GM23338 (cell line): ENCODE measurements at regions not wholly inside any gene's neighbourhood (a gene's known extent, or its start where the extent isn't known, plus 50 kb on each side); places are given as distances from the start of the nearest gene placed in this dataset.

Experiments used
- ATAC-seq: fragments of 200-7000 bp; cut with Tn5 transposase; 3 replicates; pipeline ENCODE4 v1.9.1; 2020
- DNase-seq: peaks from one replicate; pipeline ENCODE4 v3.0.0-alpha.2; 2015; ENCODE audit warnings: low spot score
- H2AFZ ChIP-seq: fragments of 200-600 bp; sonication (generic); 2 replicates; pipeline ENCODE4 v1.8.0; 2016; ENCODE audit warnings: antibody characterized with exemption, mild to moderate bottlenecking, moderate library complexity
- H3F3A ChIP-seq: fragments of 200-600 bp; sonication (generic); replicated peaks from 2 replicates; pipeline ENCODE4 v1.8.0; 2017; ENCODE audit warnings: antibody characterized with exemption, mixed run types, low read depth
- H3K27ac ChIP-seq: fragments of 200-600 bp; sonication (generic); 2 replicates; pipeline ENCODE4 v1.6.1; 2016; ENCODE audit warnings: low read depth
- H3K27me3 ChIP-seq: fragments of 200-600 bp; sonication (generic); 2 replicates; pipeline ENCODE4 v1.8.0; 2016; ENCODE audit warnings: mild to moderate bottlenecking, mixed run types, moderate library complexity; ENCODE audit not compliant: insufficient read depth
- H3K36me3 ChIP-seq: fragments of 200-600 bp; sonication (generic); 2 replicates; pipeline ENCODE4 v1.8.0; 2016; ENCODE audit warnings: mild to moderate bottlenecking; ENCODE audit not compliant: insufficient read depth
- H3K4me1 ChIP-seq: fragments of 200-600 bp; sonication (generic); 2 replicates; pipeline ENCODE4 v1.8.0; 2016; ENCODE audit warnings: mild to moderate bottlenecking, moderate library complexity; ENCODE audit not compliant: insufficient read depth
- H3K4me2 ChIP-seq: fragments of 200-600 bp; sonication (generic); 2 replicates; pipeline ENCODE4 v1.7.1; 2017; ENCODE audit warnings: mixed run types
- H3K4me3 ChIP-seq: fragments of 200-600 bp; sonication (generic); 2 replicates; pipeline ENCODE4 v1.6.1; 2016; ENCODE audit warnings: mixed run types
- H3K79me2 ChIP-seq: fragments of 200-600 bp; sonication (generic); replicated peaks from 2 replicates; pipeline ENCODE4 v1.8.0; 2017; ENCODE audit warnings: mild to moderate bottlenecking; ENCODE audit not compliant: insufficient read depth
- H3K9me2 ChIP-seq: fragments of 200-600 bp; sonication (generic); 2 replicates; pipeline ENCODE4 v1.8.0; 2017; ENCODE audit not compliant: insufficient read depth
- H4K20me1 ChIP-seq: fragments of 200-600 bp; sonication (generic); replicated peaks from 2 replicates; pipeline ENCODE4 v1.8.0; 2017; ENCODE audit warnings: mild to moderate bottlenecking; ENCODE audit not compliant: insufficient read depth
- H3K27ac Mint-ChIP-seq: 2 replicates; pipeline ENCODE4 v1.8.0; 2020; ENCODE audit warnings: inconsistent platforms, mild to moderate bottlenecking, moderate library complexity, mixed read lengths
- H3K27me3 Mint-ChIP-seq: 3 replicates; pipeline ENCODE4 v1.8.0; 2022; ENCODE audit warnings: low read depth, mild to moderate bottlenecking, moderate library complexity, mixed read lengths, inconsistent platforms; ENCODE audit not compliant: insufficient read depth, poor library complexity
- H3K36me3 Mint-ChIP-seq: 3 replicates; pipeline ENCODE4 v1.8.0; 2021; ENCODE audit warnings: low read depth, mild to moderate bottlenecking, inconsistent platforms, moderate library complexity, mixed read lengths
- H3K4me1 Mint-ChIP-seq: 3 replicates; pipeline ENCODE4 v1.8.0; 2020; ENCODE audit warnings: mild to moderate bottlenecking, inconsistent platforms, mixed read lengths
- H3K4me3 Mint-ChIP-seq: 3 replicates; pipeline ENCODE4 v1.8.0; 2021; ENCODE audit warnings: moderate library complexity, mild to moderate bottlenecking, inconsistent platforms, mixed read lengths
- H3K9me3 Mint-ChIP-seq: 3 replicates; pipeline ENCODE4 v1.8.0; 2020; ENCODE audit warnings: moderate library complexity, mild to moderate bottlenecking, inconsistent platforms, mixed read lengths
- CREB1 ChIP-seq: fragments of 250-450 bp; sonication (Bioruptor Pico); IDR thresholded peaks from 2 replicates; pipeline ENCODE4 v1.5.0; 2020; ENCODE audit warnings: low read depth, mild to moderate bottlenecking, moderate library complexity
- CTCF ChIP-seq, 2 experiments: fragments of 200-600 bp in 1 of 2; sonication (generic) in 1 of 2; conservative IDR thresholded peaks; 2 replicates each; pipeline versions ENCODE4 v1.5.1 to v1.6.1; 2016 to 2017; ENCODE audit warnings: antibody characterized with exemption in 2 of 2, low read depth in 2 of 2, mild to moderate bottlenecking in 2 of 2, moderate library complexity in 1 of 2
- ETS1 ChIP-seq: IDR thresholded peaks from 2 replicates; pipeline ENCODE4 v1.6.1; 2016; ENCODE audit warnings: antibody characterized with exemption
- EZH2 ChIP-seq: fragments of 200-600 bp; sonication (generic); IDR thresholded peaks from one replicate; pipeline ENCODE4 v1.8.0; 2017; ENCODE audit warnings: antibody characterized with exemption, mild to moderate bottlenecking, low read depth; ENCODE audit not compliant: unreplicated experiment
- EZH2phosphoT487 ChIP-seq: fragments of 200-600 bp; sonication (generic); IDR thresholded peaks from one replicate; pipeline ENCODE4 v1.8.1; 2018; ENCODE audit warnings: antibody characterized with exemption; ENCODE audit not compliant: unreplicated experiment
- JUNB ChIP-seq: IDR thresholded peaks from one replicate; pipeline ENCODE4 v1.6.1; 2016; ENCODE audit warnings: antibody characterized with exemption; ENCODE audit not compliant: unreplicated experiment
- NANOG ChIP-seq: IDR thresholded peaks from 2 replicates; pipeline ENCODE4 v1.6.1; 2016; ENCODE audit warnings: antibody characterized with exemption, borderline replicate concordance
- POLR2AphosphoS5 ChIP-seq: IDR thresholded peaks from 2 replicates; pipeline ENCODE4 v1.6.1; 2016; ENCODE audit warnings: antibody characterized with exemption, low read depth
- STAT1 ChIP-seq: IDR thresholded peaks from one replicate; pipeline ENCODE4 v1.6.1; 2016; ENCODE audit warnings: antibody characterized with exemption; ENCODE audit not compliant: unreplicated experiment
- ZNF114 ChIP-seq: fragments of 250-450 bp; sonication (Bioruptor Pico); IDR thresholded peaks from 2 replicates; pipeline ENCODE4 v1.5.0; 2020; ENCODE audit warnings: mild to moderate bottlenecking, moderate library complexity
- ZNF331 ChIP-seq: fragments of 250-450 bp; sonication (Bioruptor Pico); IDR thresholded peaks from 2 replicates; pipeline ENCODE4 v1.5.0; 2020; ENCODE audit warnings: low read depth, mild to moderate bottlenecking, moderate library complexity
- ZNF462 ChIP-seq: fragments of 250-450 bp; sonication (Bioruptor Pico); IDR thresholded peaks from 2 replicates; pipeline ENCODE4 v1.5.0; 2020; ENCODE audit warnings: mild to moderate bottlenecking, moderate library complexity

- Histone ChIP-seq H3K27me3 (no peaks in the 10 kb centered on the region), H3K27ac (no peak overlapping the region), H3F3A (no peaks in the 10 kb centered on the region), H2AFZ (no peak overlapping the region), H3K9me2 (peaks cover 4% of the 10 kb centered on the region; the same call in 1 of the 2 replicates), H3K4me1 (no peaks in the 10 kb centered on the region), H4K20me1 (no peaks in the 10 kb centered on the region), H3K4me2 (no peak overlapping the region), H3K36me3 (no peaks in the 10 kb centered on the region), H3K79me2 (no peaks in the 10 kb centered on the region), H3K4me3 (no peak overlapping the region)
- Mint-ChIP-seq H3K9me3 (no peaks in the 10 kb centered on the region; the same call in 2 of the 3 replicates), H3K4me3 (no peak overlapping the region), H3K36me3 (no peaks in the 10 kb centered on the region), H3K27ac (no peak overlapping the region), H3K27me3 (no peaks in the 10 kb centered on the region), H3K4me1 (no peaks in the 10 kb centered on the region)
- ATAC-seq, result no peak
- no peak for DNase-seq
- TF ChIP-seq ZNF331 (CRISPR knock-in tag) (no peak), CTCF (conservative IDR thresholded peaks at IDR 0.05; ENCODE audit: low read depth in 2 of 2) (no peak), EZH2 (no peak), ZNF114 (CRISPR knock-in tag) (no peak), NANOG (no peak), JUNB (no peak), STAT1 (no peak)
Observed at GRCh38 chr7:52682993-52683392, 352.4 kb upstream of the POM121L12 start.

DNA sequence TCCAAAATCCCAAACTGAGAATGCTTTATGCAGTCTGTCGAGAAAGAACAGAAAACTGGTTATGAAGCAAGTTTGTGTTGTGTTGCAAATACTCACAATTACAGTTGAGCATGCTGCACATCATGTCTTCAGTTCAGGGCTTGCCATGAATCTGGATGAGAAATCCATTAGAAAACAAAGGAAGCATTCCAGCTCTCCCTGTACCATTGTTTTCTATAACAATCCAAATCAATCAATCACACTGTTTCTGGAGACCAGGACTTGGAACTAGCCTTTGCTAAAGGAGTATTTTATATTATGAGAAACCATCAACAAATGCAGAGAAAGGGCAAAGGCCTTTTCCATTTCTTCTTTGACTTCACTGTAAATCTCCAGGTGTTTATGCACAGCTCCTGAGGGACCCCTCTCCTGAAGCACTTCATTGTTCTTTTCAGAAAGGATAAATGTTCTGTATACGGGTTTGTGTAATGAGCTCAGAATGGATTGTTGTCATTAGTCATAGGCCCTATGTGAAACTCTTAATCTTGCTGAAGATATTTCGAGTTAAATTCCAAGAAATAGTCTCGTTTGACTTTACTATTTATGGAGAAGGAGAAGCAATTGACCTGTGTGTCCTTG lies 364.7 kb upstream of the POM121L12 start:
- no peaks in the 10 kb centered on the region for H3K9me3 Mint-ChIP-seq
- H3K27me3 ChIP-seq, result no peaks in the 10 kb centered on the region
- H3K36me3 ChIP-seq, result no peaks in the 10 kb centered on the region
- H3F3A ChIP-seq, result no peaks in the 10 kb centered on the region
- H3K4me3 ChIP-seq, result no peak overlapping the region
- no peak overlapping the region for H3K27ac Mint-ChIP-seq
- H2AFZ ChIP-seq, result no peak overlapping the region
- peaks cover 8% of the 10 kb centered on the region; the same call in 2 of the 3 replicates for H3K4me1 Mint-ChIP-seq
- H3K79me2 ChIP-seq, result no peaks in the 10 kb centered on the region
- H3K4me3 Mint-ChIP-seq, result no peak overlapping the region
- DNase-seq (no peak), ATAC-seq (no peak)
- no peaks in the 10 kb centered on the region for H4K20me1 ChIP-seq
- no peak overlapping the region for H3K27ac ChIP-seq
- peaks cover 9% of the 10 kb centered on the region; the same call in 1 of the 2 replicates for H3K4me1 ChIP-seq
- no peak overlapping the region for H3K4me2 ChIP-seq
- peaks cover 9% of the 10 kb centered on the region; the same call in 1 of the 2 replicates for H3K9me2 ChIP-seq
- H3K27me3 Mint-ChIP-seq, result no peaks in the 10 kb centered on the region
- no peaks in the 10 kb centered on the region for H3K36me3 Mint-ChIP-seq
- no peak for TF ChIP-seq NANOG
- TF ChIP-seq EZH2, result no peak
- TF ChIP-seq ZNF462 (CRISPR knock-in tag), result no peak
- TF ChIP-seq POLR2AphosphoS5, result no peak
- TF ChIP-seq EZH2phosphoT487, result no peak
- TF ChIP-seq CREB1 (CRISPR knock-in tag), result no peak
- TF ChIP-seq ETS1, result no peak
- no peak for TF ChIP-seq ZNF114 (CRISPR knock-in tag)
